T-cell (primary cell): ENCODE measurements at regions not wholly inside any gene's neighbourhood (a gene's known extent, or its start where the extent isn't known, plus 50 kb on each side); places are given as distances from the start of the nearest gene placed in this dataset.

Experiments used
- ATAC-seq, 4 experiments: fragments of 200-7000 bp in 3 of 4; fragments of 150-1000 bp in 1 of 4; cut with Tn5 transposase; replicated peaks in 1 of 4; 1 replicate in 3 of 4; 2 replicates in 1 of 4; pipeline ENCODE4 v1.10.0; 2021; ENCODE audit warnings: moderate library complexity in 3 of 4, mild to moderate bottlenecking in 2 of 4, moderate number of reproducible peaks in 1 of 4
- CTCF ChIA-PET, 2 donors: fragments of 300-600 bp; sonication (Branson Sonifier 250); formaldehyde crosslinking; loops; one replicate each; lab custom pipeline; 2022; ENCODE audit warnings: antibody characterized with exemption in 2 of 2; lab: Charles Lee
- POLR2A ChIA-PET, 2 donors: fragments of 300-600 bp; sonication (Branson Sonifier 250); formaldehyde crosslinking; loops; one replicate each; lab custom pipeline; 2022; ENCODE audit warnings: antibody characterized with exemption in 2 of 2; lab: Charles Lee
- DNase-seq, 35 experiments: peaks; one replicate each; pipeline versions ENCODE4 v3.0.0 to v3.0.0-alpha.2; 2013 to 2023
- H3K27ac ChIP-seq: one replicate; pipeline ENCODE4 v1.5.1; 2013; ENCODE audit warnings: low read length
- H3K27me3 ChIP-seq, 2 experiments: replicated peaks in 1 of 2; 1 replicate in 1 of 2; 2 replicates in 1 of 2; pipeline versions ENCODE4 v1.6.1 to v1.7.0; 2013; ENCODE audit warnings: low read length in 1 of 2, mixed read lengths in 1 of 2; ENCODE audit not compliant: control insufficient read depth in 2 of 2, insufficient read depth in 2 of 2; ENCODE audit errors: extremely low read depth in 1 of 2
- H3K36me3 ChIP-seq, 2 donors: 1 replicate in 1 of 2; 2 replicates in 1 of 2; pipeline versions ENCODE4 v1.6.1 to v1.7.0; 2013; ENCODE audit warnings: low read length in 1 of 2; ENCODE audit not compliant: control insufficient read depth in 2 of 2, insufficient read depth in 1 of 2; ENCODE audit errors: extremely low read depth in 1 of 2
- H3K4me1 ChIP-seq, 2 experiments: 1 replicate in 1 of 2; 2 replicates in 1 of 2; pipeline versions ENCODE4 v1.6.1 to v1.7.0; 2013; ENCODE audit warnings: low read length in 2 of 2, mixed read lengths in 1 of 2; ENCODE audit not compliant: insufficient read depth in 2 of 2, control insufficient read depth in 1 of 2; ENCODE audit errors: extremely low read depth in 1 of 2
- H3K4me3 ChIP-seq, 2 donors: 1 replicate in 1 of 2; 2 replicates in 1 of 2; pipeline versions ENCODE4 v1.5.1 to v1.7.0; 2013; ENCODE audit warnings: mild to moderate bottlenecking in 2 of 2, low read length in 1 of 2, moderate library complexity in 1 of 2; ENCODE audit not compliant: control insufficient read depth in 1 of 2; ENCODE audit errors: extremely low read depth in 1 of 2
- H3K9me3 ChIP-seq: 2 replicates; pipeline ENCODE4 v1.7.0; 2013
- H3K27ac Mint-ChIP-seq, 2 donors: one replicate each; pipeline ENCODE4 v1.8.0; 2020 to 2021; ENCODE audit warnings: mild to moderate bottlenecking in 2 of 2, mixed read lengths in 2 of 2
- H3K27me3 Mint-ChIP-seq, 2 donors: one replicate each; pipeline ENCODE4 v1.8.0; 2021 to 2022; ENCODE audit warnings: mixed read lengths in 2 of 2
- H3K36me3 Mint-ChIP-seq: one replicate; pipeline ENCODE4 v1.8.0; 2021; ENCODE audit warnings: mixed read lengths
- H3K4me1 Mint-ChIP-seq, 3 donors: one replicate each; pipeline ENCODE4 v1.8.0; 2020 to 2022; ENCODE audit warnings: mixed read lengths in 3 of 3, mild to moderate bottlenecking in 1 of 3
- H3K4me3 Mint-ChIP-seq, 3 donors: one replicate each; pipeline ENCODE4 v1.8.0; 2020 to 2022; ENCODE audit warnings: mild to moderate bottlenecking in 3 of 3, mixed read lengths in 3 of 3, moderate library complexity in 3 of 3
- H3K9me3 Mint-ChIP-seq, 3 donors: one replicate each; pipeline ENCODE4 v1.8.0; 2020 to 2022; ENCODE audit warnings: mixed read lengths in 3 of 3
- WGBS: methylation state at CpG from one replicate; pipeline ENCODE4 v1.1.5; 2013; ENCODE audit warnings: missing lambda C conversion rate; ENCODE audit not compliant: insufficient coverage; 5-methylcytosine and 5-hydroxymethylcytosine counted together

DNA sequence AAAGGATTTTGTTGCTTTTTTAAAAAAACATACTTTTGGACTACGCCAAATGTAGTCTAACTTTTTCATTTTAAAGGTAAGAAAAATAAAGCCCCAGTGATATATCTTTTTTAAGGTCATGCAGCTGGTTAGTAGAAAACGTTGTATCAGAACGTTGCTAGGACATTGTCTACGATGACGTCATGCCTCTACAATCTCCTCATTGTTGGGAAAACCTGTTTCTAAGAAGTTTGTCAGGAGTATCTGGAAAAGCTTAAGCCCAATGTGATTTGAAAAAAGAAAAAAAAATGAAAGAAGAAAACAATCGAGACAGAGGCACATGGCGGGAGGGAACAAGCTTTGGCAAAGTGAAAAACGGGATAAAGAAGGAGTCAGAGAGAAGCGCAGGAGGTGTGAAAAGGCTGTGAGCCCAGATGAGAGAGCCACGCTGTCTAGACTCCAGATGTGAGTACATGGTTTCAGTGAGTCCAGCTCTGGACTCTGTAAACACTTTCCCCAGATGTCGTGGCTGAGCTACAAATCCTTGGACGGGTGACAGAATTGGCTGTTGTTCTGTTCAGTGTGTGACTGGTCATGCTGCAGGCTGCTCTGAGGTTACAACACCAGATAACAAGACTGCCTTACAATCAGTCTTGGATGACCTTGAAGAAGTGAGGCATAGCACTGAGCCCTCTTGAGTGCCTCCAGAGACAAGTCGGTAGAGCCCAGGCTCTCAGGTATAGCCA lies 656.7 kb upstream of the ID4 start:
- H3K27me3 Mint-ChIP-seq: no peaks in the 10 kb centered on the region
- no peaks in the 10 kb centered on the region for H3K36me3 Mint-ChIP-seq

DNA sequence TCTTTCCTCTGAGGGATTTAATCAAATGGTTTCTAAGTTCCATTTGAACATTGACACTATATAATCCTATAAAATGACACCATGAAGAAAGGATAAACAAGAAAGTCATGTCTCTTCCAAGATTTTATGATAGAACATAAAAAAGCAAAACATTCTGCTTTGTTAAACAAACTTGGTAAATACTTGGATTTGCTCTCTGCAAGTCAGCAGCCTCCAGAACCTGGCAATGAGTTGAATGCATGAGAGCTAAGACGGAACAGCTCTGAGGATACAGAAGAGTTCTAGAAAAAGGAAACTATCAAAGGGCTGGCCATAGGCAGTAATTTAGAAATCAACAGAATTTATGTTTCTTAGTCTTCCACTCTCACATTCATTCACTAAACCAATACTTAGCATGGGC lies 656.0 kb upstream of the ID4 start:
- Histone ChIP-seq H3K27me3 (no peaks in the 10 kb centered on the region), H3K27ac (no peak overlapping the region), H3K4me3 (no peak overlapping the region), H3K9me3 (no peaks in the 10 kb centered on the region), H3K36me3 (no peaks in the 10 kb centered on the region), H3K4me1 (no peaks in the 10 kb centered on the region)
- no peaks in the 10 kb centered on the region for H3K27me3 Mint-ChIP-seq
- no peaks in the 10 kb centered on the region for H3K4me1 Mint-ChIP-seq
- H3K36me3 Mint-ChIP-seq: no peaks in the 10 kb centered on the region
- ChIA-PET POLR2A (interaction anchor here in 1 of 2 donors (0.5 kb wide), 1 partner anchor 652 kb away, joined by 4 read pairs; no protein-coding TSS in a partner anchor), CTCF (no interaction called here)
- H3K27ac Mint-ChIP-seq: no peak overlapping the region
- DNase-seq: no peak
- ATAC-seq: no peak
- peaks cover 18 to 36% (median 21%) of the 10 kb centered on the region in 3 donors for H3K9me3 Mint-ChIP-seq
- H3K4me3 Mint-ChIP-seq: no peak overlapping the region
- 100% methylated on average over 1 of the region's 1 CpG for WGBS

More for the DNA sequence above, 656.7 kb upstream of the ID4 start:
- no peak for ATAC-seq
- H3K36me3 ChIP-seq: no peaks in the 10 kb centered on the region
- ChIA-PET POLR2A (no interaction called here), CTCF (interaction anchor here (0.6 to 0.7 kb wide), 2 partner anchors 15 to 24 kb away, joined by 3 read pairs; no protein-coding TSS in a partner anchor)
- H3K4me1 ChIP-seq: no peaks in the 10 kb centered on the region
- H3K4me3 ChIP-seq: no peak overlapping the region
- no peak overlapping the region for H3K27ac ChIP-seq
- DNase-seq: no peak
- H3K27ac Mint-ChIP-seq: no peak overlapping the region
- no peak overlapping the region for H3K4me3 Mint-ChIP-seq
- no peaks in the 10 kb centered on the region for H3K27me3 ChIP-seq
- H3K9me3 Mint-ChIP-seq: peaks cover 18 to 36% (median 21%) of the 10 kb centered on the region in 3 donors
- WGBS: 81% methylated on average over 5 of the region's 13 CpGs
- H3K9me3 ChIP-seq: no peaks in the 10 kb centered on the region
- H3K4me1 Mint-ChIP-seq: no peaks in the 10 kb centered on the region

DNA sequence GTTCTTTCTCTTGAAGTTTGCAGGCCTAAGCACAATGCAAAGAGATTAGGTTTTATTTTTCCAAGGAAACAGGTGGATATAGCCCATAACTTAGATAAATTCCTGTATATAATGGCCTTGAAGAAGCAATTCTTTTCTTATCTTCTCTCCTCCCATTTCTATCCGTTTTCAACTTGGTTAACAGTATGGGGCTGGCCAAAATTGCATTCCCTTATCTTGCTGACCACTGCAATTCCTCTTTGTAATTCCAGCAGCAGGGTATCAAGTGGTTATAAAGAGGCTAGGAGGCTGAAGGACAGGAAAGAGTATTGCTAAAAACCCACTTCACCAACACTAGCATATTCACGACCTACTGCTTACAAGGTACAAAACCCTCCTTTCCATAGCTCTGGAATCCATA lies 643.5 kb upstream of the ID4 start:
- Histone ChIP-seq H3K36me3 (no peaks in the 10 kb centered on the region), H3K4me1 (no peaks in the 10 kb centered on the region), H3K27me3 (no peaks in the 10 kb centered on the region), H3K4me3 (no peak overlapping the region), H3K9me3 (no peaks in the 10 kb centered on the region), H3K27ac (no peak overlapping the region)
- Mint-ChIP-seq H3K4me1 (no peaks in the 10 kb centered on the region), H3K9me3 (peaks cover 7 to 14% (median 10%) of the 10 kb centered on the region in 3 donors), H3K27ac (no peak overlapping the region), H3K36me3 (no peaks in the 10 kb centered on the region), H3K4me3 (no peak overlapping the region), H3K27me3 (no peaks in the 10 kb centered on the region)
- ChIA-PET POLR2A (no interaction called here), CTCF (no interaction called here)
- no peak for ATAC-seq
- WGBS: no CpG with 5 or more reads among the region's 2 CpGs
- DNase-seq: no peak

- H3K27me3 Mint-ChIP-seq: no peaks in the 10 kb centered on the region
- Histone ChIP-seq H3K36me3 (no peaks in the 10 kb centered on the region), H3K4me3 (no peak overlapping the region), H3K27me3 (no peaks in the 10 kb centered on the region), H3K4me1 (no peaks in the 10 kb centered on the region), H3K27ac (no peak overlapping the region), H3K9me3 (no peaks in the 10 kb centered on the region)
- DNase-seq: no peak
- ChIA-PET CTCF (no interaction called here), POLR2A (no interaction called here)
- H3K4me3 Mint-ChIP-seq: no peak overlapping the region
- H3K9me3 Mint-ChIP-seq: peaks cover 15 to 26% (median 17%) of the 10 kb centered on the region in 3 donors
- no peak for ATAC-seq
- no peaks in the 10 kb centered on the region for H3K36me3 Mint-ChIP-seq
- H3K4me1 Mint-ChIP-seq: no peaks in the 10 kb centered on the region
- no peak overlapping the region for H3K27ac Mint-ChIP-seq
Observed at GRCh38 chr6:19204445-19204844, 632.7 kb upstream of the ID4 start.

- POLR2A ChIA-PET: no interaction called here
- DNase-seq (no peak), ATAC-seq (no peak)
- Mint-ChIP-seq H3K4me1 (no peaks in the 10 kb centered on the region), H3K4me3 (no peak overlapping the region), H3K9me3 (peaks cover 20 to 23% (median 21%) of the 10 kb centered on the region in 3 donors), H3K27me3 (no peaks in the 10 kb centered on the region), H3K27ac (no peak overlapping the region), H3K36me3 (no peaks in the 10 kb centered on the region)
- CTCF ChIA-PET: no interaction called here
- no peaks in the 10 kb centered on the region for H3K9me3 ChIP-seq
- no peaks in the 10 kb centered on the region for H3K4me1 ChIP-seq
- no peaks in the 10 kb centered on the region for H3K27me3 ChIP-seq
- no peak overlapping the region for H3K4me3 ChIP-seq
- H3K36me3 ChIP-seq: no peaks in the 10 kb centered on the region
- no peak overlapping the region for H3K27ac ChIP-seq
- WGBS: 78% methylated on average over 5 of the region's 5 CpGs
Observed at GRCh38 chr6:19205076-19205475, 632.1 kb upstream of the ID4 start.

GRCh38 chr6:19209202-19209601 lies 628.0 kb upstream of the ID4 start:
- DNase-seq (no peak), ATAC-seq (no peak)
- Mint-ChIP-seq H3K4me1 (no peaks in the 10 kb centered on the region), H3K27me3 (no peaks in the 10 kb centered on the region), H3K4me3 (no peak overlapping the region), H3K27ac (no peak overlapping the region), H3K36me3 (no peaks in the 10 kb centered on the region), H3K9me3 (peaks cover 12 to 20% (median 14%) of the 10 kb centered on the region in 3 donors)
- no peaks in the 10 kb centered on the region for H3K9me3 ChIP-seq
- H3K27ac ChIP-seq: no peak overlapping the region
- H3K4me3 ChIP-seq: no peak overlapping the region
- H3K27me3 ChIP-seq: no peaks in the 10 kb centered on the region
- WGBS: no CpG with 5 or more reads among the region's 2 CpGs
- no peaks in the 10 kb centered on the region for H3K36me3 ChIP-seq
- CTCF ChIA-PET: no interaction called here
- POLR2A ChIA-PET: no interaction called here
- no peaks in the 10 kb centered on the region for H3K4me1 ChIP-seq
